ENCODE measurements at regions not wholly inside any gene's neighbourhood (a gene's known extent, or its start where the extent isn't known, plus 50 kb on each side); places are given as distances from the start of the nearest gene placed in this dataset.

DNA sequence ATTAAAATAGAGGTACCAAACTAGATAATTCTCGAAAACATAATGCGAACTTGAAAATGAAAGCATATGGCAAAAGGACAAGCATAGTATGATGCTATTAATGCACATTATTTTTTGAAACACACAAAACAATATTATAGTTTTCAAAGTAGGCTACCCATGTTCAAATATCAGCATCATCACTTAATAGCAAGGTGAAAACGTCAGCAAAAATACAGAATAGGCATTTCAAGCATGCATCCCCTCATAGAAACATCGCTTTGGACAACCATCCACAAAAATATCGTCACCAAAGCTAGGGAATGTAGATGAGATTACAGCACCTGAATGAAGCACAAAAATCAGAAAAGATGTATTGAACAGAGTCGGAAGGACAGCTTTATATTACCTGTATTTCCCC, 814.5 kb upstream of the LRRC4C start:
- Histone ChIP-seq H3K27ac (replicated peaks in 1 of 4) (no peak overlapping the region), H3K4me3 (no peak overlapping the region), H3K36me3 (no peaks in the 10 kb centered on the region), H3K4me1 (no peaks in the 10 kb centered on the region), H3K9me3 (peaks cover 0 to 16% (median 11%) of the 10 kb centered on the region in 4 donors), H3K27me3 (no peaks in the 10 kb centered on the region)
- DNase-seq (ENCODE audit: extremely low spot score), result no peak
- intact Hi-C loops (cut with DNase I), result no loop called here
- WGBS, result 88% methylated on average over 6 of the region's 6 CpGs
- TF ChIP-seq EP300 (IDR thresholded peaks at IDR 0.05), result no peak
- TF ChIP-seq, protein P1, sequence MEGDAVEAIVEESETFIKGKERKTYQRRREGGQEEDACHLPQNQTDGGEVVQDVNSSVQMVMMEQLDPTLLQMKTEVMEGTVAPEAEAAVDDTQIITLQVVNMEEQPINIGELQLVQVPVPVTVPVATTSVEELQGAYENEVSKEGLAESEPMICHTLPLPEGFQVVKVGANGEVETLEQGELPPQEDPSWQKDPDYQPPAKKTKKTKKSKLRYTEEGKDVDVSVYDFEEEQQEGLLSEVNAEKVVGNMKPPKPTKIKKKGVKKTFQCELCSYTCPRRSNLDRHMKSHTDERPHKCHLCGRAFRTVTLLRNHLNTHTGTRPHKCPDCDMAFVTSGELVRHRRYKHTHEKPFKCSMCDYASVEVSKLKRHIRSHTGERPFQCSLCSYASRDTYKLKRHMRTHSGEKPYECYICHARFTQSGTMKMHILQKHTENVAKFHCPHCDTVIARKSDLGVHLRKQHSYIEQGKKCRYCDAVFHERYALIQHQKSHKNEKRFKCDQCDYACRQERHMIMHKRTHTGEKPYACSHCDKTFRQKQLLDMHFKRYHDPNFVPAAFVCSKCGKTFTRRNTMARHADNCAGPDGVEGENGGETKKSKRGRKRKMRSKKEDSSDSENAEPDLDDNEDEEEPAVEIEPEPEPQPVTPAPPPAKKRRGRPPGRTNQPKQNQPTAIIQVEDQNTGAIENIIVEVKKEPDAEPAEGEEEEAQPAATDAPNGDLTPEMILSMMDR (IDR thresholded peaks at IDR 0.05), result no peak

DNA sequence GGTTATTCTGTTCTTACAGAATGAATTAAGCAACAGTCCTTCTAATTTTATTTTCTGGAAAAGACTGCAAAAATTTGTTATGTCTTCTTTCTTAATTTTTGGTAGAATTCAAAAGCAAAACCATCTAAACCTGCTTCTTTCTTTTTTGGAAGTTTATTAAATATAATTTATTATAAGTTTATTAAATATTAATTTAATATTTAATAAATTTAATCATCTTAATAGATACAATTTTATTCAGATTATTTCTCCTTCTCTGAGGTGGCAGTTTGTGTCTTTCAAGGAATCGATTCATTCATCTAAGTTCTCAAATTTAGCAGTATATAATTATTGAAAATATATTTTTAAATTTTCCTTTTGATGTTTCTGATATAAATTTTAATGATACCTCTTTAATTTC, 837.5 kb upstream of the LRRC4C start:
- peaks cover 0 to 7% (median 2%) of the 10 kb centered on the region in 4 donors for H3K9me3 ChIP-seq
- no peak overlapping the region for H3K4me3 ChIP-seq
- WGBS, result 82% methylated on average over 1 of the region's 1 CpG
- TF ChIP-seq, protein P1 (IDR thresholded peaks at IDR 0.05), result no peak
- no peak for TF ChIP-seq POLR2AphosphoS5 (IDR thresholded peaks at IDR 0.05)
- TF ChIP-seq POLR2A (IDR thresholded peaks at IDR 0.05; ENCODE audit: low read depth), result no peak
- no peak for TF ChIP-seq EP300 (IDR thresholded peaks at IDR 0.05)
- no peak for DNase-seq (ENCODE audit: extremely low spot score)
- H3K36me3 ChIP-seq, result no peaks in the 10 kb centered on the region
- H3K4me1 ChIP-seq, result no peaks in the 10 kb centered on the region
- intact Hi-C loops (cut with DNase I), result no loop called here
- no peak overlapping the region for H3K27ac ChIP-seq (replicated peaks in 1 of 4)
- H3K27me3 ChIP-seq, result no peaks in the 10 kb centered on the region

DNA sequence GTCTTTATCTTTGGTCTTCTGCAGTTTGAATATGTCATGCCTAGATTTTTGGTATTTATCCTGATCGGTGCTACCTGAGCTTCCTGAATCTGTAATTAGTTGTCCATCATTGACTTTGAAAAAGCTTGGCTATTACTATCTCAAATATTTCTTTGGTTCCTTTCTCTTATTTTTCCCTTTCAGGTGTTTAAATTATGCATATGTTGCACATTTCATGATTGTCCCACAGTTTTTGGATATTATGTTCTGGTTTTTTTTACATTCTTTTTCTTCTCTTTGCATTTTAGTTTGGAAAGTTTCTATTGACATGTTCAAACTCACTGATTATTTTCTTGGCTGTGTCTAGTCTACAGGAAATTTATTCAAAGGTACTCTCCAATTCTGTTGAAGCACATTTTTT, 840.3 kb upstream of the LRRC4C start:
- TF ChIP-seq, protein P1 (IDR thresholded peaks at IDR 0.05), result no peak
- TF ChIP-seq POLR2A (IDR thresholded peaks at IDR 0.05; ENCODE audit: low read depth), result no peak
- no peak for TF ChIP-seq POLR2AphosphoS5 (IDR thresholded peaks at IDR 0.05)
- no peak for TF ChIP-seq EP300 (IDR thresholded peaks at IDR 0.05)
- no peaks in the 10 kb centered on the region for H3K27me3 ChIP-seq
- H3K4me1 ChIP-seq, result no peaks in the 10 kb centered on the region
- H3K27ac ChIP-seq (replicated peaks in 1 of 4), result no peak overlapping the region
- no peaks in the 10 kb centered on the region for H3K36me3 ChIP-seq
- intact Hi-C loops (cut with DNase I), result no loop called here
- H3K9me3 ChIP-seq, result peaks cover 0 to 4% (median 0%) of the 10 kb centered on the region in 4 donors
- no peak for DNase-seq (ENCODE audit: extremely low spot score)
- WGBS, result 87% methylated on average over 1 of the region's 1 CpG
- H3K4me3 ChIP-seq, result no peak overlapping the region

DNA sequence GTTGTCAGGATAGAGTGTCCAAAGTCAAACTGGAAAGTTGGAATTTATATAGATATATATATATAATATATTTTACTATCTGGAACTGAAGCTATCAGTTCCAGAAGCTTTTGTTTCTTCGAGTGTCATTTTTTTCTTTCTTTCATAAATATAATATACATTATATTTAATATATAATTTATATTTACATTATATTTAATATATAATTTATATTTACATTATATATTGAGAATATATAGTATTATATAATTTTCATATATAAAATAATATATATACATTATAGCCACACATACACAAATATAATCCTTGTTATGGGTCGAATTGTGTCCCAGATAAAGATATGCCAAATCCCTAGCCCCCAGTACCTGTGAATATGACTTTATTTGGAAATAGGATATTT, 842.3 kb upstream of the LRRC4C start:
- no peaks in the 10 kb centered on the region for H3K9me3 ChIP-seq
- H3K4me1 ChIP-seq, result no peaks in the 10 kb centered on the region
- no peaks in the 10 kb centered on the region for H3K27me3 ChIP-seq
- no peak overlapping the region for H3K4me3 ChIP-seq
- TF ChIP-seq EP300 (IDR thresholded peaks at IDR 0.05), result no peak
- TF ChIP-seq, protein P1 (IDR thresholded peaks at IDR 0.05), result no peak
- no peak for TF ChIP-seq POLR2A (IDR thresholded peaks at IDR 0.05; ENCODE audit: low read depth)
- TF ChIP-seq POLR2AphosphoS5 (IDR thresholded peaks at IDR 0.05), result no peak
- intact Hi-C loops (cut with DNase I), result no loop called here
- DNase-seq (ENCODE audit: extremely low spot score), result no peak
- no peaks in the 10 kb centered on the region for H3K36me3 ChIP-seq
- no peak overlapping the region for H3K27ac ChIP-seq (replicated peaks in 1 of 4)
- WGBS, result 81% methylated on average over 2 of the region's 2 CpGs

DNA sequence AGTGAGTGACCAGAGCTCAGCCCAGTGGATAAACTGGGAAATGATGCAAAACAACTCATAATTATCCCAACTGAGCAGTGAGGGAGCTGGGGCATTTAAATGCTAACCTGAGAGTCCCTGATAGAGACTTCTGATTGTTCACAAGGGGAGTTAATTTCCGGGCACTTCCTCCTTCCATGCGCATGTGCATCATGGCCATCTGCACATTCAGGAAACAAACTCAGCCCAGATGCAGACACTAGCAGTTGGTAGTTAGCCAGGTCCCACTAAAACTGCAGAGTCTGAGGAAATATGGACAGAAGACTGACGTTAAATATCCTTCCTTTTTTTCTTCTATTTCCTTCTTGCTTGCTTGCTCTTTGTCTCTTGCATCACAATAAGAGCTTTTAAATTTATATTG, 852.1 kb upstream of the LRRC4C start:
- intact Hi-C loops (cut with DNase I), result no loop called here
- Histone ChIP-seq H3K36me3 (no peaks in the 10 kb centered on the region), H3K4me3 (no peak overlapping the region), H3K27me3 (no peaks in the 10 kb centered on the region), H3K27ac (replicated peaks in 1 of 4) (no peak overlapping the region), H3K4me1 (no peaks in the 10 kb centered on the region), H3K9me3 (no peaks in the 10 kb centered on the region)
- DNase-seq (ENCODE audit: extremely low spot score), result no peak
- 74% methylated on average over 3 of the region's 3 CpGs for WGBS
- TF ChIP-seq, protein P1 (IDR thresholded peaks at IDR 0.05), result no peak
- TF ChIP-seq POLR2A (IDR thresholded peaks at IDR 0.05; ENCODE audit: low read depth) (no peak), POLR2AphosphoS5 (IDR thresholded peaks at IDR 0.05) (no peak), EP300 (IDR thresholded peaks at IDR 0.05) (no peak)

All from esophagus muscularis mucosa (tissue), 4 donors.